ENCODE measurements at regions not wholly inside any gene's neighbourhood (a gene's known extent, or its start where the extent isn't known, plus 50 kb on each side); places are given as distances from the start of the nearest gene placed in this dataset.

DNA sequence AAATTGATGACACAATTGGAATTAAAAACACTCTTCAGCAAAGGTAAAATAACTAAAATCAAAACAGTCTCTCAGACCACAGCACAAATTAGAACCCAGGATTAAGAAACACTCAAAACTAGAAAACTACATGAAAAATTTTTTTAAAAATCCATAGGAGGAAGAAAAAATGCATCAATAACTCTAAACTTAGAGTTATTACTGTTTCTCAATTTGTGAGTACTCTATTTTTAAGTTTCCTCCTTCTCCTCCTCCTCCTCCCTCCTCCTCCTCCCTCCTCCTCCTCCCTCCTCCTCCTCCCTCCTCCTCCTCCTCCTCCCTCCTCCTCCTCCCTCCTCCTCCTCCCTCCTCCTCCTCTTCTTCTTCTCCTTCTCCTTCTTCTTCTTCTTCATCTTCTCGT is 1395.7 kb downstream of the STIM2 start:
- TF ChIP-seq CTCF (IDR thresholded peaks at IDR 0.05) (no peak), POLR2A (IDR thresholded peaks at IDR 0.05) (no peak)
